Mesothelial cell of epicardium (in vitro differentiated cells): ENCODE measurements at regions not wholly inside any gene's neighbourhood (a gene's known extent, or its start where the extent isn't known, plus 50 kb on each side); places are given as distances from the start of the nearest gene placed in this dataset.

Source experiments
- DNase-seq, 2 experiments: peaks; one replicate each; pipeline ENCODE4 v3.0.0; 2021; ENCODE audit warnings: low spot score in 2 of 2; ENCODE audit not compliant: unreplicated experiment in 2 of 2
- H3K27ac Mint-ChIP-seq: 2 replicates; pipeline ENCODE4 v1.8.0; 2021; ENCODE audit warnings: mixed read lengths
- H3K27me3 Mint-ChIP-seq: 2 replicates; pipeline ENCODE4 v1.8.0; 2021; ENCODE audit warnings: low read depth, mixed read lengths
- H3K36me3 Mint-ChIP-seq: 2 replicates; pipeline ENCODE4 v1.8.0; 2021; ENCODE audit warnings: mixed read lengths
- H3K4me1 Mint-ChIP-seq: 2 replicates; pipeline ENCODE4 v1.8.0; 2021; ENCODE audit warnings: mixed read lengths
- H3K4me3 Mint-ChIP-seq: 2 replicates; pipeline ENCODE4 v1.8.0; 2021; ENCODE audit warnings: mild to moderate bottlenecking, moderate library complexity, mixed read lengths
- H3K9me3 Mint-ChIP-seq: 2 replicates; pipeline ENCODE4 v1.8.0; 2021; ENCODE audit warnings: mixed read lengths
- TF ChIP-seq, protein P1 (sequence below): fragments of 200-600 bp; sonication (generic); IDR thresholded peaks from one replicate; pipeline ENCODE4 v1.5.0; 2021; ENCODE audit warnings: antibody characterized with exemption; ENCODE audit not compliant: unreplicated experiment

- TF ChIP-seq, protein P1, sequence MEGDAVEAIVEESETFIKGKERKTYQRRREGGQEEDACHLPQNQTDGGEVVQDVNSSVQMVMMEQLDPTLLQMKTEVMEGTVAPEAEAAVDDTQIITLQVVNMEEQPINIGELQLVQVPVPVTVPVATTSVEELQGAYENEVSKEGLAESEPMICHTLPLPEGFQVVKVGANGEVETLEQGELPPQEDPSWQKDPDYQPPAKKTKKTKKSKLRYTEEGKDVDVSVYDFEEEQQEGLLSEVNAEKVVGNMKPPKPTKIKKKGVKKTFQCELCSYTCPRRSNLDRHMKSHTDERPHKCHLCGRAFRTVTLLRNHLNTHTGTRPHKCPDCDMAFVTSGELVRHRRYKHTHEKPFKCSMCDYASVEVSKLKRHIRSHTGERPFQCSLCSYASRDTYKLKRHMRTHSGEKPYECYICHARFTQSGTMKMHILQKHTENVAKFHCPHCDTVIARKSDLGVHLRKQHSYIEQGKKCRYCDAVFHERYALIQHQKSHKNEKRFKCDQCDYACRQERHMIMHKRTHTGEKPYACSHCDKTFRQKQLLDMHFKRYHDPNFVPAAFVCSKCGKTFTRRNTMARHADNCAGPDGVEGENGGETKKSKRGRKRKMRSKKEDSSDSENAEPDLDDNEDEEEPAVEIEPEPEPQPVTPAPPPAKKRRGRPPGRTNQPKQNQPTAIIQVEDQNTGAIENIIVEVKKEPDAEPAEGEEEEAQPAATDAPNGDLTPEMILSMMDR, result no peak
- peak overlapping the region; percentile 53 for H3K27ac Mint-ChIP-seq
- H3K36me3 Mint-ChIP-seq, result no peaks in the 10 kb centered on the region
- no peak overlapping the region for H3K4me3 Mint-ChIP-seq
- H3K4me1 Mint-ChIP-seq, result peaks cover 49% of the 10 kb centered on the region
- no peaks in the 10 kb centered on the region for H3K27me3 Mint-ChIP-seq
- no peak for DNase-seq
- H3K9me3 Mint-ChIP-seq, result no peaks in the 10 kb centered on the region
Observed at GRCh38 chr5:92907938-92908606, 672.9 kb downstream of the NR2F1-AS1 start.

DNA sequence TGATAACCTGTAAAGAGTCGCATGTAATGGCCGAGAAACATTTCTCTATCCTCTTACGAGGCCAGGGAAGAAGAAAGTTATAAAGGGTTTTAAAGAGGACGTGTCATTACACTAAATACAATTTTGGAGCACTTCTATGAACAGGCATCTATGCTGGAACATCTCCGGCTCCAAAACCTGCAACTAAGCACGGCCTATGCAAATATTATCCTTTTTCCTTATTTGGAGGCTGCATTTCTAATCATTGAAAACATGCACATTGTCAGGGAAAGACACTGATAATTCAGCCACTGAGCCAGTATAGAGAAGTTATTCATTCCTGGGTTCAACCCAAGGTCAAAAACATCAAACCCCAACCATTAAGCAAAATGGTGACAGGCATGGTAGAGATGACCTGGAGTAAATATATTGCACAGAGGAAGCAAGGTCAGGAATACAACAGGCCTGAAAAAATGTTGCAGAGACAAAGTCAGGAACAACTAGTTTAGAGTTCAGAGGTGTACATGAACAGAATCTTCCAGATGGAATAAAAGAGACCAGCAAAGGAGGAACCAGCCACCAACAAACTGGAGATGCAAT, 674.1 kb downstream of the NR2F1-AS1 start:
- Mint-ChIP-seq H3K27ac (no peak overlapping the region), H3K36me3 (no peaks in the 10 kb centered on the region), H3K27me3 (no peaks in the 10 kb centered on the region), H3K9me3 (no peaks in the 10 kb centered on the region), H3K4me3 (no peak overlapping the region), H3K4me1 (peaks cover 47% of the 10 kb centered on the region)
- DNase-seq, result no peak
- TF ChIP-seq, protein P1, result no peak

GRCh38 chr5:92904021-92904420, 677.0 kb downstream of the NR2F1-AS1 start:
- H3K9me3 Mint-ChIP-seq, result peaks cover 7% of the 10 kb centered on the region
- no peak overlapping the region for H3K4me3 Mint-ChIP-seq
- H3K27ac Mint-ChIP-seq, result no peak overlapping the region
- H3K4me1 Mint-ChIP-seq, result peaks cover 21% of the 10 kb centered on the region
- H3K27me3 Mint-ChIP-seq, result no peaks in the 10 kb centered on the region
- TF ChIP-seq, protein P1, result no peak
- no peaks in the 10 kb centered on the region for H3K36me3 Mint-ChIP-seq
- no peak for DNase-seq

GRCh38 chr5:92899611-92900010, 681.4 kb downstream of the NR2F1-AS1 start:
- TF ChIP-seq, protein P1, result no peak
- H3K4me3 Mint-ChIP-seq, result no peak overlapping the region
- no peaks in the 10 kb centered on the region for H3K27me3 Mint-ChIP-seq
- peaks cover 7% of the 10 kb centered on the region for H3K9me3 Mint-ChIP-seq
- no peak overlapping the region for H3K27ac Mint-ChIP-seq
- H3K4me1 Mint-ChIP-seq, result no peaks in the 10 kb centered on the region
- DNase-seq, result no peak
- H3K36me3 Mint-ChIP-seq, result no peaks in the 10 kb centered on the region

DNA sequence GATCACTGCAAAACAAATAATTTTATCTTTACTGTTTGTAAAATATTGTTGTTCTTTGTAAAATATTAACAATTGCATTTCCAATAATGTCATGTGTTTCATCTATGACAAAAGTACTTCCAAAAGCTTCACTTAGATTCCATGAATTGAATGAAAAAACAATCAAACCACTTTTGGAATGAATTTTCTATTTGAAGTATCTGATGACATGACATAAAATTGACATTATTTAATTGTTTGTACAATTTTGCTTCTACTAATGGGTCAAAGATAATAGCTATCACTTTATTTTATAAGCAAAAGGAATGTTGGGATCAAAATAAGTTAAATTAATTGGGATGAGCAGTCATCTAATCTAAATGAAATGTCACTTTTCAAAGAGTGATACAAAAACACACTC, 684.3 kb downstream of the NR2F1-AS1 start:
- TF ChIP-seq, protein P1, result no peak
- DNase-seq, result no peak
- Mint-ChIP-seq H3K4me1 (no peaks in the 10 kb centered on the region), H3K27me3 (no peaks in the 10 kb centered on the region), H3K27ac (no peak overlapping the region), H3K9me3 (peaks cover 7% of the 10 kb centered on the region), H3K4me3 (no peak overlapping the region), H3K36me3 (no peaks in the 10 kb centered on the region)
